ENCODE measurements at regions not wholly inside any gene's neighbourhood (a gene's known extent, or its start where the extent isn't known, plus 50 kb on each side); places are given as distances from the start of the nearest gene placed in this dataset.

DNA sequence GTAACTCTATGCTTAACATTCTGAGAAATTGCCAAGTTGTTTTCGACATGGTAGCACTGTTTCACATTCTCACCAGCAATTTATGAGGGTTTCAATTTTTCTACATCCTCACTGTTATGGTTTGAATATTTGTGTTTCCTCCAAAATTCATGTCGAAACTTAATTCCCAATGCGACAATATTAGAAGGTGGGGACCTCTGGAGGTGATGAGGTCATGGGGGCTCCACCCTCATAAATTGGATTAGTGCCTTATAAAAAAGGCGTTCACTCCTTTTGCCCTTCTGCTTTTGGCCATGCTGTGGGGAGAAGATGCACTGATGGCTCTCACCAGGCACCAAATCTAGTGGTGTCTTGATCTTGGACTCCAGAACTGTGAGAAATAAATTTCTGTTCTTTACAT, 110.3 kb downstream of the HRH4 start:
- Histone ChIP-seq H3K4me3 (ENCODE audit: insufficient read depth, low read depth, low read length) (no peak overlapping the region), H3K4ac (ENCODE audit: low read depth, low read length) (no peak overlapping the region), H4K5ac (ENCODE audit: low read depth, low read length) (no peak overlapping the region), H3K56ac (ENCODE audit: extremely low read depth, insufficient read depth, low read length) (no peak overlapping the region), H2BK15ac (ENCODE audit: low read depth, low read length) (no peak overlapping the region), H3K14ac (replicated peaks; ENCODE audit: low read depth, low read length) (no peak overlapping the region), H3K9me3 (ENCODE audit: control insufficient read depth, insufficient read depth, low read length) (peaks cover 5% of the 10 kb centered on the region), H2AK9ac (replicated peaks; ENCODE audit: low read depth, low read length, poor library complexity) (no peak overlapping the region), H3K36me3 (ENCODE audit: control insufficient read depth, insufficient read depth, low read length) (no peaks in the 10 kb centered on the region), H3K23ac (ENCODE audit: low read depth, low read length) (no peak overlapping the region), H4K8ac (ENCODE audit: low read depth in 2 of 2, low read length in 2 of 2) (no peak overlapping the region), H3K4me1 (ENCODE audit: control insufficient read depth, insufficient read depth, low read length) (no peaks in the 10 kb centered on the region), H3K27me3 (ENCODE audit: control insufficient read depth, insufficient read depth, low read length) (no peaks in the 10 kb centered on the region; the same call in 1 of the 2 replicates), H3K9me1 (ENCODE audit: insufficient read depth, low read length) (no peaks in the 10 kb centered on the region), H3K9ac (ENCODE audit: low read depth, low read length) (no peak overlapping the region), H2AK5ac (ENCODE audit: low read depth, low read length) (no peak overlapping the region), H2BK20ac (ENCODE audit: low read depth, low read length) (no peak overlapping the region), H3K79me1 (ENCODE audit: low read depth in 1 of 2, low read length in 2 of 2) (no peaks in the 10 kb centered on the region), H3K27ac (ENCODE audit: insufficient read depth, low read length) (no peak overlapping the region), H2BK5ac (ENCODE audit: low read depth, low read length, poor library complexity, severe bottlenecking) (no peak overlapping the region), H3K18ac (ENCODE audit: low read depth, low read length) (no peak overlapping the region), H4K20me1 (ENCODE audit: insufficient read depth, low read length) (no peaks in the 10 kb centered on the region), H3K4me2 (ENCODE audit: low read depth, low read length) (no peak overlapping the region), H2AFZ (replicated peaks; ENCODE audit: low read length, poor library complexity) (no peak overlapping the region), H4K91ac (ENCODE audit: insufficient read depth, low read depth, low read length) (no peak overlapping the region), H2BK120ac (ENCODE audit: low read depth, low read length) (no peak overlapping the region)
- WGBS, 2 experiments (ENCODE audit: extremely low coverage in 2 of 2, insufficient read length in 1 of 2) = no CpG with 5 or more reads among the region's 4 CpGs
- TF ChIP-seq USF2 (IDR thresholded peaks at IDR 0.05; ENCODE audit: low read depth, low read length) = no peak
- TF ChIP-seq SMC3 (IDR thresholded peaks at IDR 0.05; ENCODE audit: low read depth, low read length) = no peak
- TF ChIP-seq FOS (IDR thresholded peaks at IDR 0.05; ENCODE audit: low read depth, low read length) = no peak
- no peak for TF ChIP-seq RCOR1 (IDR thresholded peaks at IDR 0.05; ENCODE audit: insufficient replicate concordance, low read length)
- TF ChIP-seq RAD21 (IDR thresholded peaks at IDR 0.05; ENCODE audit: low read length) = no peak
- no peak for TF ChIP-seq CHD1 (IDR thresholded peaks at IDR 0.05; ENCODE audit: low read depth, low read length)
- TF ChIP-seq NFE2L2 (IDR thresholded peaks at IDR 0.05; ENCODE audit: low read depth, low read length) = no peak
- TF ChIP-seq POLR2A (IDR thresholded peaks at IDR 0.05; ENCODE audit: low read depth, low read length) = no peak
- TF ChIP-seq MAZ (IDR thresholded peaks at IDR 0.05; ENCODE audit: borderline replicate concordance, low read depth, low read length) = no peak
- TF ChIP-seq ELK1 (IDR thresholded peaks at IDR 0.05; ENCODE audit: borderline replicate concordance, low read depth, low read length) = no peak
- no peak for TF ChIP-seq MXI1 (IDR thresholded peaks at IDR 0.05; ENCODE audit: borderline replicate concordance, low read depth, low read length)
- TF ChIP-seq RFX5 (IDR thresholded peaks at IDR 0.05; ENCODE audit: low read depth, low read length) = no peak
- TF ChIP-seq CEBPB (IDR thresholded peaks at IDR 0.05; ENCODE audit: low read depth, low read length) = no peak
- TF ChIP-seq BHLHE40 (IDR thresholded peaks at IDR 0.05; ENCODE audit: low read depth, low read length) = no peak
- no peak for TF ChIP-seq MAFK (IDR thresholded peaks at IDR 0.05; ENCODE audit: low read depth, low read length)
- TF ChIP-seq CTCF (conservative IDR thresholded peaks at IDR 0.05; ENCODE audit: low read depth, low read length) = no peak
- DNase-seq = no peak
- ChIA-PET CTCF (no interaction called here), POLR2A (ENCODE audit: unreplicated experiment) (no interaction called here)
- intact Hi-C loops (cut with micrococcal nuclease) = no loop called here
- BruUV-seq (replicated peaks) = no TSS peak
- in situ Hi-C loops (cut with MboI; ENCODE audit: low sequenced_read_pairs) = no loop called here
- ATAC-seq (ENCODE audit: low read depth) = no peak
- dilution Hi-C loops (cut with HindIII; ENCODE audit: low sequenced_read_pairs, unreplicated experiment) = no loop called here
